Testis (tissue), 2 donors: ENCODE measurements at regions not wholly inside any gene's neighbourhood (a gene's known extent, or its start where the extent isn't known, plus 50 kb on each side); places are given as distances from the start of the nearest gene placed in this dataset.
"Not testable (repeated sequence)": the region's sequence is repeated elsewhere in the genome, so short reads cannot be mapped to it uniquely, and the experiment has no call there.

Source experiments
- DNase-seq: peaks from one replicate; pipeline ENCODE4 v3.0.0-alpha.2; 2019
- H3K27ac ChIP-seq, 2 donors: fragments of 200-600 bp; sonication (generic); one replicate each; pipeline ENCODE4 v1.5.1; 2019
- H3K27me3 ChIP-seq: fragments of 200-600 bp; sonication (generic); one replicate; pipeline ENCODE4 v1.5.1; 2019
- H3K36me3 ChIP-seq: fragments of 200-600 bp; sonication (generic); one replicate; pipeline ENCODE4 v1.5.1; 2017; ENCODE audit warnings: low read depth; ENCODE audit errors: missing control alignments
- H3K4me1 ChIP-seq: fragments of 200-600 bp; sonication (generic); one replicate; pipeline ENCODE4 v1.5.1; 2019
- H3K4me3 ChIP-seq, 2 donors: fragments of 200-600 bp; sonication (generic); one replicate each; pipeline ENCODE4 v1.5.1; 2017 to 2019
- H3K9me3 ChIP-seq: fragments of 200-600 bp; sonication (generic); one replicate; pipeline ENCODE4 v1.5.1; 2017
- POLR2A ChIP-seq: fragments of 450-650 bp; IDR thresholded peaks from one replicate; pipeline ENCODE4 v1.6.1; 2017; ENCODE audit warnings: antibody characterized with exemption, mild to moderate bottlenecking, moderate library complexity
- WGBS, 2 donors: methylation state at CpG; one replicate each; pipeline ENCODE4 v1.1.5; 2018; 5-methylcytosine and 5-hydroxymethylcytosine counted together
- intact Hi-C: fragments of 100-400 bp; cut with DNase I; formaldehyde crosslinking; loops from one replicate; pipeline ENCODE4 v1.15.1; 2023; ENCODE audit warnings: low total_unique reads
- TF ChIP-seq, protein P1 (sequence below), 3 experiments: fragments of 450-650 bp in 2 of 3; fragments of 200-600 bp in 1 of 3; sonication (generic) in 1 of 3; IDR thresholded peaks; one replicate each; pipeline ENCODE4 v1.5.1; 2016 to 2019; ENCODE audit warnings: antibody characterized with exemption in 3 of 3, mild to moderate bottlenecking in 2 of 3, moderate library complexity in 1 of 3

DNA sequence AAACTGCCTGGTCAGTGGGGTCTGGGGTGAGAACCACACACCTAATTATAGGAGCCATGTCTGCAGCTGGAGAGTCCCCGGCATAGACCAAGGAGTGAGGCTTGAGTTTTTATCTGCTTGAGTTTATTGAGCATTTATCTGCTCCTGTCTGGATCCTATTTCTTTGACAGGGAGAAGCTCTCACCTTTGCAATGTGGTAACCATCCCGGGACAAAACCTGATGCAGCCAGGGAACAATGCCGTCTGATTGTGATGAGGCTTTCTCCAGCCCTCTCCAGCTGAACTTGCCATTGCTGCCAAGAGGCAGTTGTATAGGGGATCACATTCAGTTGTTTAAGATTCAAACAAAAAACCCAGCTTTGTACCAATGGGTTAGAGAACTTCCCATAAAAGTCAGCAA is 324.4 kb downstream of the TSN start:
- H3K4me1 ChIP-seq, result no peaks in the 10 kb centered on the region
- no peaks in the 10 kb centered on the region for H3K36me3 ChIP-seq
- no peak overlapping the region for H3K4me3 ChIP-seq
- 91% methylated on average over 3 of the region's 3 CpGs for WGBS, 2 donors
- no peak for TF ChIP-seq POLR2A
- TF ChIP-seq, protein P1, sequence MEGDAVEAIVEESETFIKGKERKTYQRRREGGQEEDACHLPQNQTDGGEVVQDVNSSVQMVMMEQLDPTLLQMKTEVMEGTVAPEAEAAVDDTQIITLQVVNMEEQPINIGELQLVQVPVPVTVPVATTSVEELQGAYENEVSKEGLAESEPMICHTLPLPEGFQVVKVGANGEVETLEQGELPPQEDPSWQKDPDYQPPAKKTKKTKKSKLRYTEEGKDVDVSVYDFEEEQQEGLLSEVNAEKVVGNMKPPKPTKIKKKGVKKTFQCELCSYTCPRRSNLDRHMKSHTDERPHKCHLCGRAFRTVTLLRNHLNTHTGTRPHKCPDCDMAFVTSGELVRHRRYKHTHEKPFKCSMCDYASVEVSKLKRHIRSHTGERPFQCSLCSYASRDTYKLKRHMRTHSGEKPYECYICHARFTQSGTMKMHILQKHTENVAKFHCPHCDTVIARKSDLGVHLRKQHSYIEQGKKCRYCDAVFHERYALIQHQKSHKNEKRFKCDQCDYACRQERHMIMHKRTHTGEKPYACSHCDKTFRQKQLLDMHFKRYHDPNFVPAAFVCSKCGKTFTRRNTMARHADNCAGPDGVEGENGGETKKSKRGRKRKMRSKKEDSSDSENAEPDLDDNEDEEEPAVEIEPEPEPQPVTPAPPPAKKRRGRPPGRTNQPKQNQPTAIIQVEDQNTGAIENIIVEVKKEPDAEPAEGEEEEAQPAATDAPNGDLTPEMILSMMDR (IDR thresholded peaks at IDR 0.05), result no peak
- H3K27ac ChIP-seq, result no peak overlapping the region
- H3K27me3 ChIP-seq, result no peaks in the 10 kb centered on the region
- intact Hi-C loops, result no loop called here
- no peak for DNase-seq
- H3K9me3 ChIP-seq, result no peaks in the 10 kb centered on the region

DNA sequence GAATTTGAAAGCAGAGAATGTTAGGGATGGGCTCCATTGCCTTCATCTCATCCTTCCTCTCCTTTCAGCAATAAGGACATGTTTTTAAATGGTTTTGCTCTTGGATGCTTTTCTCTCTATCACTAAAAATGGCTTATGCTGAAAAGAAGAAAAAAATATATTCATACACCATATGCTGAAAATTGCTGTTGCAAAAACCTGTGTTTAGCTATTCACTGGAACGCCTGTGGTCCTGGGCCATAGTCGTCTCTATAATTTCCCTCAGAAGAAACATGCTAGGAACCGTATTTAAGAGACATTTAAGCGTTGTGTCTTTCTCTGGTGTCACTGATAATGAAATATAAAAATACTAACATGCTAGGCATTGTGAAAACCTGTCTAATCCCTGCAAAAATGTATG is 324.9 kb downstream of the TSN start:
- Histone ChIP-seq H3K9me3 (no peaks in the 10 kb centered on the region), H3K4me1 (no peaks in the 10 kb centered on the region), H3K27ac (no peak overlapping the region), H3K27me3 (no peaks in the 10 kb centered on the region), H3K4me3 (no peak overlapping the region), H3K36me3 (no peaks in the 10 kb centered on the region)
- WGBS, 2 donors, result 75 to 82% methylated on average over 4 of the region's 4 CpGs
- intact Hi-C loops, result no loop called here
- DNase-seq, result no peak
- no peak for TF ChIP-seq POLR2A
- TF ChIP-seq, protein P1 (IDR thresholded peaks at IDR 0.05), result no peak

DNA sequence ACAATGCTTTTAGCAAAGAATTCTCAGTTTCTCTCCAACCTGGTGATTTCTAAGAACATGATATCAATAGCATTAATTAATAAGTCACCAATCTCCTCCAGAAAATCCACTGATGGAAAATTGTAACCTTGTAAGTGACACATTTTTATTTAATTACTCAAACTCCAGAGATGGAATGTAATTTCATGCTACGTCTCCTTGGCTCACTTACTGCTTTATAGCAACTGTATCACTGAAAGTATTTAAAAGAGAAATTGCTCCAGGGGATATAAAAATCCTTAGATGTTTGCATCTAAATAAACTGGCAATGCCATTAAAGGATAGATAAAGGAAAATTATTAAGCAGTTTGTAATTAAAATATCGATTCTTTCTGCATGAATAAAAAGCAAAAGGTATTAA is 325.4 kb downstream of the TSN start:
- H3K9me3 ChIP-seq, result no peaks in the 10 kb centered on the region
- TF ChIP-seq, protein P1 (IDR thresholded peaks at IDR 0.05), result no peak
- no peak for TF ChIP-seq POLR2A
- H3K4me3 ChIP-seq, result no peak overlapping the region

DNA sequence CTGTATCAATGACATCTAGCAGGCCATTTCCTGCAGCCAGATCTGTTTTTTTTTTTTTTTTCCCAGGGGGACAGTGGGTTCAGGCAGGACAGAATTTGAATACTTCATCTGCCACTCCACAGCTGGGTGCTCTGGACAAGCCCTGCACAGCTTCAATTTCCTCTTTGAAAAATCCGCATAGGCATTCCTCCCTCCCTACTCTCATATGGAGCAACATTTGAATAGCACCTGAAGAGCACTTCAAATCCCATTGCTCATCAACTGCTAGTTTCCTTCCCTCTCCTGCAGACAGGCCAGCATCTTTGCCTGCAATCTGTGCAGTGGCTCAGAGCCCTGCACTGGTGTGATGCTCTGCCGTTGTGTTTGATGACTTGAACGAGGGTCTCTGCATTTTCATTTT is 326.3 kb downstream of the TSN start:
- H3K4me1 ChIP-seq, result no peaks in the 10 kb centered on the region
- H3K27ac ChIP-seq, result no peak overlapping the region
- H3K27me3 ChIP-seq, result no peaks in the 10 kb centered on the region
- H3K36me3 ChIP-seq, result no peaks in the 10 kb centered on the region
- H3K4me3 ChIP-seq, result no peak overlapping the region
- no peak for DNase-seq
- WGBS, 2 donors, result 63 to 75% methylated on average over 3 of the region's 3 CpGs
- intact Hi-C loops, result no loop called here
- no peak for TF ChIP-seq POLR2A
- TF ChIP-seq, protein P1 (IDR thresholded peaks at IDR 0.05), result no peak
- H3K9me3 ChIP-seq, result no peaks in the 10 kb centered on the region

More for the DNA sequence above, 325.4 kb downstream of the TSN start:
- H3K27ac ChIP-seq, result no peak overlapping the region
- H3K36me3 ChIP-seq, result no peaks in the 10 kb centered on the region
- H3K27me3 ChIP-seq, result no peaks in the 10 kb centered on the region
- H3K4me1 ChIP-seq, result no peaks in the 10 kb centered on the region
- intact Hi-C loops, result no loop called here
- 55 to 58% methylated on average over 2 of the region's 2 CpGs for WGBS, 2 donors
- no peak for DNase-seq

DNA sequence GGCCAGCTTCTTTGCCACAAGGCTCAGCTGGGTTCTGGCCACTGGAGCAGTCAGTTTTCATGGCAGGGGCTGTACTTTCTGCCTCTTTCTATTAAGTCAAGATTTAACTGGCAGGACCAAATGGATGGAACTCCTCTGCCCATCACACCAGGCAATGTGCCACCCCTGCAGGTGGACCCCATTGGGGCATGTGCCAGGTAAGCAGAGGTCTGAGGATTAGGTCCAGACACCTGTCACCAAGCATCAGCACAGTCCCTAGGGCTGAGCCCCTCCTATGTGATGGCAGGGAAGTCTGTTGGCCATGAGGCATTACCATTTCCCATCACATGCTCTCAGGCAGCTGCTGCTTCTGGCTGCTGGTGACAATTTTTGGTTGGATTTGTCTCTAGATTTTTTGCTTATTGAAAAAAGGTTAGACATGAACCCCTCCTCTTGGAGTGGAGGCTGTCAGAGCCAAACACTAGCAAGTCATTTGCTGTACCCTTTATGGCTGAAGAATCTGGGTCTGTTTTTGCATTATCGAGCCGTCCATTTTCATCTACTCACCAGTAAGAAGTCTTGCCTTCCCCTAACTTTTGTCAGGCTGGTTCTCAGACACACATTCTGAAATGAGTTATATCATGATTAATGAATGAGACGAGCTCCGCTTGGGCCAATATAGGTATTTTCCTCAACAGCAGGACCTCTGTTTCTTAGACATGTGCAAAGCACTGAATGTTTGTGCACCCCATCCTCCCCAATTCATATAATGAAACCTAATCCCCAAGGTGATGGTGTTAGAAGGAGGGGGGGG is 328.0 kb downstream of the TSN start:
- Histone ChIP-seq H3K27me3 (no peaks in the 10 kb centered on the region), H3K4me3 (no peak overlapping the region), H3K4me1 (no peaks in the 10 kb centered on the region), H3K27ac (no peak overlapping the region), H3K36me3 (no peaks in the 10 kb centered on the region), H3K9me3 (no peaks in the 10 kb centered on the region)
- DNase-seq, result no peak
- TF ChIP-seq, protein P1 (IDR thresholded peaks at IDR 0.05), result no peak
- no peak for TF ChIP-seq POLR2A
- intact Hi-C loops, result no loop called here
- 86 to 88% methylated on average over 4 of the region's 4 CpGs for WGBS, 2 donors

DNA sequence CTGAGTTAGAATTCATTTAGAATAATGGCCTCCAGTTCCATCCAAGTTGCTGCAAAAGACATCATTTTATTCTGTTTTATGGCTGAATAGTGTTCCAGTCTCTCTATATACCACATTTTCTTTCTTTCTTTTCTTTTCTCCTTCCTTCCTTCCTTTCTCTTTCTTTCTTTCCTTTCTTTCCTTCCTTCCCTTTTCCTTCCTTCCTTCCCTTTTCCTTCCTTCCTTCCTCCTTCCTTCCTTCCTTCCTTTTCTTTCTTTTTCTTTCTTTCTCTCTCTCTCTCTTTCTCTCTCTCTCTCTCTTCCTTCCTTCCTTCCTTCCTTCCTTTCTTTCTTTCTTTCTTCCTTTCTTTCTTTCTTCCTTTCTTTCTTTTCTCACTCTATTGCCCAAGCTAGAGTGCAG is 330.2 kb downstream of the TSN start:
- intact Hi-C loops, H3K27ac ChIP-seq, H3K4me3 ChIP-seq: not testable (repeated sequence)

More for the DNA sequence above, 330.2 kb downstream of the TSN start:
- not testable (repeated sequence) for H3K4me1 ChIP-seq, H3K9me3 ChIP-seq, H3K36me3 ChIP-seq, DNase-seq, H3K27me3 ChIP-seq
